HG02885 (cell line): ENCODE measurements at regions not wholly inside any gene's neighbourhood (a gene's known extent, or its start where the extent isn't known, plus 50 kb on each side); places are given as distances from the start of the nearest gene placed in this dataset.
"Not testable (repeated sequence)": the region's sequence is repeated elsewhere in the genome, so short reads cannot be mapped to it uniquely, and the experiment has no call there.

ENCODE experiments used
- ATAC-seq: cut with Tn5 transposase; IDR thresholded peaks from one replicate; pipeline ENCODE4 v1.9.1; 2021; ENCODE audit warnings: mild to moderate bottlenecking; ENCODE audit not compliant: unreplicated experiment, poor library complexity

- ATAC-seq = no peak
These were observed 751.6 kb downstream of the SI start for GRCh38 chr3:164326714-164327113.

GRCh38 chr3:164320962-164321361 lies 757.3 kb downstream of the SI start:
- ATAC-seq = no peak

- no peak for ATAC-seq
These were observed 772.3 kb downstream of the SI start for GRCh38 chr3:164306042-164306441.

GRCh38 chr3:164303894-164304293 lies 774.4 kb downstream of the SI start:
- ATAC-seq = no peak

- no peak for ATAC-seq
These were observed 775.7 kb downstream of the SI start for GRCh38 chr3:164302622-164303021.

- ATAC-seq = not testable (repeated sequence)
These were observed 786.8 kb downstream of the SI start for GRCh38 chr3:164291486-164291885.

GRCh38 chr3:164278550-164278949 lies 799.7 kb downstream of the SI start:
- no peak for ATAC-seq

GRCh38 chr3:164267053-164267452 lies 811.2 kb downstream of the SI start:
- no peak for ATAC-seq

- no peak for ATAC-seq
These were observed 827.4 kb downstream of the SI start for GRCh38 chr3:164250923-164251322.

- no peak for ATAC-seq
These were observed 841.4 kb downstream of the SI start for GRCh38 chr3:164236851-164237250.

- no peak for ATAC-seq
These were observed 842.8 kb downstream of the SI start for GRCh38 chr3:164235289-164236028.

- no peak for ATAC-seq
These were observed 844.3 kb downstream of the SI start for GRCh38 chr3:164233951-164234350.

- no peak for ATAC-seq
These were observed 846.6 kb downstream of the SI start for GRCh38 chr3:164231718-164232117.

GRCh38 chr3:164230385-164231094 lies 847.8 kb downstream of the SI start:
- ATAC-seq = no peak

- no peak for ATAC-seq
These were observed 854.2 kb downstream of the SI start for GRCh38 chr3:164224126-164224525.

- no peak for ATAC-seq
These were observed 856.1 kb downstream of the SI start for GRCh38 chr3:164222197-164222596.

GRCh38 chr3:164221297-164221696 lies 857.0 kb downstream of the SI start:
- no peak for ATAC-seq

- no peak for ATAC-seq
These were observed 868.9 kb downstream of the SI start for GRCh38 chr3:164209363-164209762.

- ATAC-seq = no peak
These were observed 869.5 kb downstream of the SI start for GRCh38 chr3:164208821-164209220.

GRCh38 chr3:164208048-164208447 lies 870.2 kb downstream of the SI start:
- ATAC-seq = no peak

GRCh38 chr3:164200053-164200823 lies 878.1 kb downstream of the SI start:
- ATAC-seq = no peak
